Immature natural killer cell (primary cell): ENCODE measurements at regions not wholly inside any gene's neighbourhood (a gene's known extent, or its start where the extent isn't known, plus 50 kb on each side); places are given as distances from the start of the nearest gene placed in this dataset.

Experiments used
- DNase-seq, 3 donors: peaks; one replicate each; pipeline ENCODE4 v3.0.0; 2022; ENCODE audit warnings: mixed read lengths in 1 of 3
- H3K27ac Mint-ChIP-seq, 6 donors: one replicate each; pipeline ENCODE4 v1.8.0; 2020; ENCODE audit warnings: mixed read lengths in 6 of 6, mild to moderate bottlenecking in 5 of 6, inconsistent platforms in 4 of 6, moderate library complexity in 3 of 6
- H3K27me3 Mint-ChIP-seq, 3 donors: one replicate each; pipeline ENCODE4 v1.8.0; 2020 to 2021; ENCODE audit warnings: low read depth in 3 of 3, mild to moderate bottlenecking in 3 of 3, mixed read lengths in 3 of 3, moderate library complexity in 3 of 3, inconsistent platforms in 1 of 3
- H3K36me3 Mint-ChIP-seq, 3 donors: one replicate each; pipeline ENCODE4 v1.8.0; 2020; ENCODE audit warnings: mixed read lengths in 3 of 3, inconsistent platforms in 2 of 3, mild to moderate bottlenecking in 2 of 3
- H3K4me1 Mint-ChIP-seq, 2 donors: one replicate each; pipeline ENCODE4 v1.8.0; 2020; ENCODE audit warnings: inconsistent platforms in 2 of 2, mild to moderate bottlenecking in 2 of 2, mixed read lengths in 2 of 2, moderate library complexity in 1 of 2
- H3K4me3 Mint-ChIP-seq, 5 donors: one replicate each; pipeline ENCODE4 v1.8.0; 2020; ENCODE audit warnings: mild to moderate bottlenecking in 5 of 5, mixed read lengths in 5 of 5, inconsistent platforms in 3 of 5, moderate library complexity in 3 of 5
- H3K9me3 Mint-ChIP-seq, 6 donors: one replicate each; pipeline ENCODE4 v1.8.0; 2020; ENCODE audit warnings: mild to moderate bottlenecking in 6 of 6, mixed read lengths in 6 of 6, inconsistent platforms in 4 of 6, moderate library complexity in 3 of 6

DNA sequence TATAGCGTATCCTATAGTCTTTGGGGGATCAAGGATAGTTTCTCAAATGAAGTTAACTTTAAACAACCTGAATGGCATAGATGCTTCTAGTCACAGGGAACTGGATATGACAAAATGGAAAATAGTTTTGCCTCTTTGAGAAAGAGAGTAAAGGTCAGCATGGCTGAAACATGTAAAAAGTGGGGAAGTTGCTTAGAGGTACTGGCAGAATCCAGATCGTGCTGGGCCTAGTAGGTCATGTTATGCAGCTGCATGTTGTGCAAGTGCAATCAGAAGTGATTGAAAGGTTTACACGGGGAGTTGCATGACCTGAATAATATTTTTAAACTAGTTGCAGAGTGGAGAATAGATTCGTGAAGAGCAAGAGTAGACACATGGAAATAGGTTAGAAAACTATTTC is 201.1 kb upstream of the HDAC9 start:
- peaks cover 58 to 76% of the 10 kb centered on the region in 2 donors for H3K4me1 Mint-ChIP-seq
- no peak overlapping the region for H3K27ac Mint-ChIP-seq
- H3K27me3 Mint-ChIP-seq, result peaks cover 0 to 2% (median 0%) of the 10 kb centered on the region in 3 donors
- H3K9me3 Mint-ChIP-seq, result peaks cover 0 to 1% (median 0%) of the 10 kb centered on the region in 6 donors
- DNase-seq, result no peak
- H3K36me3 Mint-ChIP-seq, result peaks cover 0 to 7% (median 5%) of the 10 kb centered on the region in 3 donors
- peak overlapping the region in 2 of 5 donors; percentile 5 to 30 for H3K4me3 Mint-ChIP-seq

DNA sequence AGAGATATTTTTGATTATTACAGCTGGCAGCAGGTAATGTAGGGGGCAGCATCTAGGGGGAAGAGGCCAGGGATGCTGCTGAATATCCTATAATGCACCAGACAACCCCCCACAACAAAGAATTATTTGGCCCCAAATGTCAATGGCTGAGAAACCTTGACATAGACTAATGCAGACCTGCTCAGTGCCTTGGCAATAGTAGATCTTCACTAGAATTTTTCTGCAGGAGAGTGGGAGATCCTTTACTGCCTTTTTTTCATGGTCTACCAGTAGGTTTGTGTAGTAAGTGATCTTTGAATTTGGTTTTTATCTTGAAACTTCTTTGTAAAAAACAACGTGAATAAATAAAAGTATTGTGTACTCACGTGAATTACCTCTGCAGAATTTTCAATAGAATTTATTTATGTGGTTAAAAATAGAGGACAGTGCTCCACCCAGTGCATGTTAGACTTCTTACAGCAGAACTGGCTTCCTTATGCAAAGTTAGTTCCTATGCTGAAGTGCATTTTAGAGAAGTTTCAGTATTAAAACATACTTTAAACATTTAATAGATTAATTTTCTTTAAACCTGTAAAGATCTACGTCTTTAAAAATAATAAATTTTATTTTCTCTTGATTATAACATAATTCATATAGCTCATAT is 199.6 kb upstream of the HDAC9 start:
- Mint-ChIP-seq H3K27me3 (peaks cover 0 to 2% (median 0%) of the 10 kb centered on the region in 3 donors), H3K9me3 (peaks cover 0 to 1% (median 0%) of the 10 kb centered on the region in 6 donors), H3K4me3 (no peak overlapping the region), H3K4me1 (peaks cover 43 to 61% of the 10 kb centered on the region in 2 donors), H3K36me3 (peaks cover 0 to 8% (median 8%) of the 10 kb centered on the region in 3 donors), H3K27ac (peak overlapping the region in 1 of 6 donors; percentile 9)
- DNase-seq, result no peak

- Mint-ChIP-seq H3K9me3 (no peaks in the 10 kb centered on the region), H3K4me3 (no peak overlapping the region), H3K36me3 (peaks cover 0 to 4% (median 3%) of the 10 kb centered on the region in 3 donors), H3K27ac (peak overlapping the region in 1 of 6 donors; percentile 3), H3K4me1 (peaks cover 8 to 23% of the 10 kb centered on the region in 2 donors), H3K27me3 (no peaks in the 10 kb centered on the region)
- no peak for DNase-seq
Observed at GRCh38 chr7:18302097-18302496, 193.5 kb upstream of the HDAC9 start.

DNA sequence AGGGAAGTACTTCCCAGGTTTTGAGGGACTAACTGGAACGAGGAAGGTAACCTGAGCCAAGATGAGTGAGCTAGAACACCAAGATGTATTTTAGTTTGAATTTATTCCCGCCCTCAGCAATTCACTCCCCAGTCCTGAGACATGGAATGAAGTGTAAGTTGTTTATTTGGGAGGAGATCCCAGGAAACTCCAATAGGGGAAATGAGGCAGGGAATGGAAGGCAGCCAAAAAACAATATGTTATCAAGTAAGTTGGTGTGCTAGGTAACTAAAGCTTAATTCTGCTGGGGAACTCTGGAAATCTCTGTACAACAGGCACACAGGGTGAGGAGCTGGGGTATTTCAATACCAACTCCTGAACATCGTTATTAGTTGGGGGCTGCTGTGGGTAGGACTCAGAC is 189.7 kb upstream of the HDAC9 start:
- Mint-ChIP-seq H3K4me3 (no peak overlapping the region), H3K27ac (no peak overlapping the region), H3K9me3 (no peaks in the 10 kb centered on the region), H3K4me1 (peaks cover 11 to 34% of the 10 kb centered on the region in 2 donors), H3K36me3 (no peaks in the 10 kb centered on the region), H3K27me3 (no peaks in the 10 kb centered on the region)
- no peak for DNase-seq

GRCh38 chr7:18306696-18307095 is 188.9 kb upstream of the HDAC9 start:
- H3K4me1 Mint-ChIP-seq, result peaks cover 13 to 39% of the 10 kb centered on the region in 2 donors
- H3K4me3 Mint-ChIP-seq, result no peak overlapping the region
- H3K36me3 Mint-ChIP-seq, result no peaks in the 10 kb centered on the region
- DNase-seq, result no peak
- H3K9me3 Mint-ChIP-seq, result peaks cover 0 to 2% (median 0%) of the 10 kb centered on the region in 6 donors
- H3K27me3 Mint-ChIP-seq, result no peaks in the 10 kb centered on the region
- no peak overlapping the region for H3K27ac Mint-ChIP-seq

DNA sequence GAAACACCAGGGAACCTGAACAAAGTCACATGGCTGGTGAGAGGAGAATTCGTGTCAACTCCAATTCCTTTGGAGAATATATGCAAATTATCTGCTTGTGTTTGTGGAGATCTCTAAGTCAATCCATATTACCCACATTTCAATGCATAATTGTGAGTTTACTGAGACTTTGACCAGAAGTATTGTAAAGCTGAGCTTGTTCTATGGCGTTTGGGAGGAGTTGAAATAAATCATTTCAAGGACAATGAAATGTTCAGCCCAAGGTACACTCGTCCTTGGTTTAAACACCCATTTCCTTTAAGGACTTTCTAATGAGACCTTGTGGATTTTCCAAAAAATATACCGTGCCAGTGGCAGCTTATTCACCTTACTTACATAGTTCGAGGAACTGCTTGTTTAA is 186.6 kb upstream of the HDAC9 start:
- H3K27ac Mint-ChIP-seq, result no peak overlapping the region
- H3K4me1 Mint-ChIP-seq, result peaks cover 30 to 50% of the 10 kb centered on the region in 2 donors
- no peak overlapping the region for H3K4me3 Mint-ChIP-seq
- DNase-seq, result no peak
- H3K27me3 Mint-ChIP-seq, result no peaks in the 10 kb centered on the region
- H3K36me3 Mint-ChIP-seq, result no peaks in the 10 kb centered on the region
- peaks cover 0 to 2% (median 0%) of the 10 kb centered on the region in 6 donors for H3K9me3 Mint-ChIP-seq

- peaks cover 40 to 63% of the 10 kb centered on the region in 2 donors for H3K4me1 Mint-ChIP-seq
- H3K36me3 Mint-ChIP-seq, result no peaks in the 10 kb centered on the region
Observed at GRCh38 chr7:18312482-18312881, 183.1 kb upstream of the HDAC9 start.

GRCh38 chr7:18313965-18314364 is 181.6 kb upstream of the HDAC9 start:
- no peak for DNase-seq
- peak overlapping the region in 1 of 6 donors; percentile 32 for H3K27ac Mint-ChIP-seq
- no peak overlapping the region for H3K4me3 Mint-ChIP-seq
- peaks cover 41 to 69% of the 10 kb centered on the region in 2 donors for H3K4me1 Mint-ChIP-seq
- peaks cover 0 to 2% (median 0%) of the 10 kb centered on the region in 6 donors for H3K9me3 Mint-ChIP-seq
- no peaks in the 10 kb centered on the region for H3K36me3 Mint-ChIP-seq
- no peaks in the 10 kb centered on the region for H3K27me3 Mint-ChIP-seq

More at GRCh38 chr7:18312482-18312881, 183.1 kb upstream of the HDAC9 start:
- Mint-ChIP-seq H3K27me3 (no peaks in the 10 kb centered on the region), H3K9me3 (peaks cover 0 to 2% (median 0%) of the 10 kb centered on the region in 6 donors), H3K27ac (peak overlapping the region in 3 of 6 donors; percentile 3 to 34 (median 29)), H3K4me3 (peak overlapping the region; percentile 39 to 72 (median 56))
- DNase-seq, result no peak

- Mint-ChIP-seq H3K36me3 (no peaks in the 10 kb centered on the region), H3K4me1 (peaks cover 45 to 78% of the 10 kb centered on the region in 2 donors), H3K4me3 (no peak overlapping the region), H3K27me3 (no peaks in the 10 kb centered on the region), H3K27ac (peak overlapping the region in 1 of 6 donors; percentile 53), H3K9me3 (peaks cover 0 to 2% (median 0%) of the 10 kb centered on the region in 6 donors)
- DNase-seq, result no peak
Observed at GRCh38 chr7:18315241-18315640, 180.3 kb upstream of the HDAC9 start.

DNA sequence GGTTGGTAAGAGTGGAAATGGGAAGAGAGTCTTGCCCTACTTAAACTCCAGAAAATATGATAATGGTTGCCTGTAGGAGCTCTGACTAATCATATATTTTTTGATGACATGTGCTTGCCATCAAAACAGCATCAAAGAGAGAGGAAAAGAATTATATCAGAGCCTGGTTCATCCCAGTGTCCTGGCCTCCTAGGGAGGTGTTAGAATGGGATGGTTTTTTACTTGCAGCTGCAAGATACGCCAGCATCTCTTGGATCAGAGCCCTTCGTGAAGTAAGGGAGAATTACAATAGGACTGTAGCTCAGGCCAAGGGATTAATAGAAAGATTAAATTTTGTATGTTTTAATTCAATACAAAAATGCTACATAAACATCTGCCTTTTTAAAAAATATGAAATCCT is 177.6 kb upstream of the HDAC9 start:
- no peak for DNase-seq
- no peaks in the 10 kb centered on the region for H3K36me3 Mint-ChIP-seq
- no peaks in the 10 kb centered on the region for H3K9me3 Mint-ChIP-seq
- no peak overlapping the region for H3K27ac Mint-ChIP-seq
- H3K27me3 Mint-ChIP-seq, result peaks cover 0 to 2% (median 0%) of the 10 kb centered on the region in 3 donors
- H3K4me1 Mint-ChIP-seq, result peaks cover 34 to 68% of the 10 kb centered on the region in 2 donors
- H3K4me3 Mint-ChIP-seq, result no peak overlapping the region

DNA sequence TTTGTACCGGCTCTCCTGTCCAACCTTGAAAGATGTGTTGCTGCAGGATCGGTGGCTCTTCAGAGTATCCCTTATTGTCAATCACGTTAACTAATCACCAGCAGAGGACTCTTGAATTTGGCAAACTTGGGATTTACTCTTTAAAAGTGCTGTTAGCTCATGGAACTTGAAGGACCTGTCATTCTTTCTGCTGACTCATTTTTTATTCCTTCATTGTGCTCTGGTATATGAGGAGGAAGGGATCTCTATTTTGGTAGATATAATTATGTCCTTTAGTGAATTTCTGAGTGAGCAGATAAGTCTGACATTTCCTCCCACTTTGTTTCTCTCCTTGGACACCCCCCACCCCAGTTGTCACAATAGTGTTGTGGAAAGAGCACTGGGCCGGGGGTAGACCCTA is 175.1 kb upstream of the HDAC9 start:
- H3K4me1 Mint-ChIP-seq, result peaks cover 23 to 43% of the 10 kb centered on the region in 2 donors
- no peaks in the 10 kb centered on the region for H3K9me3 Mint-ChIP-seq
- H3K36me3 Mint-ChIP-seq, result no peaks in the 10 kb centered on the region
- H3K4me3 Mint-ChIP-seq, result peak overlapping the region in 1 of 5 donors; percentile 22
- H3K27me3 Mint-ChIP-seq, result peaks cover 0 to 2% (median 0%) of the 10 kb centered on the region in 3 donors
- no peak for DNase-seq
- peak overlapping the region in 3 of 6 donors; percentile 49 to 70 (median 63) for H3K27ac Mint-ChIP-seq

- no peak overlapping the region for H3K4me3 Mint-ChIP-seq
- peak; percentile 24 to 35 (median 34) for DNase-seq
- H3K27ac Mint-ChIP-seq, result no peak overlapping the region
- H3K4me1 Mint-ChIP-seq, result peaks cover 17 to 37% of the 10 kb centered on the region in 2 donors
- no peaks in the 10 kb centered on the region for H3K36me3 Mint-ChIP-seq
- H3K27me3 Mint-ChIP-seq, result peaks cover 0 to 2% (median 0%) of the 10 kb centered on the region in 3 donors
- H3K9me3 Mint-ChIP-seq, result no peaks in the 10 kb centered on the region
Observed at GRCh38 chr7:18320971-18321567, 174.5 kb upstream of the HDAC9 start.

GRCh38 chr7:18330548-18330947 is 165.0 kb upstream of the HDAC9 start:
- Mint-ChIP-seq H3K27ac (peak overlapping the region in 1 of 6 donors; percentile 26), H3K27me3 (peaks cover 0 to 2% (median 0%) of the 10 kb centered on the region in 3 donors), H3K4me1 (peaks cover 10 to 14% of the 10 kb centered on the region in 2 donors), H3K36me3 (no peaks in the 10 kb centered on the region), H3K9me3 (peaks cover 0 to 2% (median 0%) of the 10 kb centered on the region in 6 donors), H3K4me3 (no peak overlapping the region)
- DNase-seq, result no peak

GRCh38 chr7:18336626-18337025 is 158.9 kb upstream of the HDAC9 start:
- Mint-ChIP-seq H3K4me1 (peaks cover 7 to 12% of the 10 kb centered on the region in 2 donors), H3K27ac (no peak overlapping the region), H3K36me3 (peaks cover 0 to 9% (median 4%) of the 10 kb centered on the region in 3 donors), H3K9me3 (peaks cover 1 to 8% (median 7%) of the 10 kb centered on the region in 6 donors), H3K27me3 (no peaks in the 10 kb centered on the region), H3K4me3 (no peak overlapping the region)
- DNase-seq, result no peak
